Smooth muscle cell (in vitro differentiated cells): ENCODE measurements at regions not wholly inside any gene's neighbourhood (a gene's known extent, or its start where the extent isn't known, plus 50 kb on each side); places are given as distances from the start of the nearest gene placed in this dataset.
"Not testable (repeated sequence)": the region's sequence is repeated elsewhere in the genome, so short reads cannot be mapped to it uniquely, and the experiment has no call there.

ENCODE experiments used
- DNase-seq: peaks from one replicate; lab custom pipeline; 2025; ENCODE audit not compliant: unreplicated experiment; lab: John Stamatoyannopoulos, UW
- H2AFZ ChIP-seq: fragments of 200-600 bp; sonication (generic); 2 replicates; pipeline ENCODE4 v1.6.0; 2016; ENCODE audit warnings: antibody characterized with exemption, low read depth, mild to moderate bottlenecking
- H3F3A ChIP-seq: fragments of 200-600 bp; sonication (generic); 2 replicates; pipeline ENCODE4 v1.6.0; 2017; ENCODE audit warnings: antibody characterized with exemption, low read depth
- H3K27ac ChIP-seq: fragments of 200-600 bp; sonication (generic); 2 replicates; pipeline ENCODE4 v1.5.1; 2016; ENCODE audit warnings: low read depth, mild to moderate bottlenecking
- H3K27me3 ChIP-seq: fragments of 200-600 bp; sonication (generic); 2 replicates; pipeline ENCODE4 v1.6.1; 2016; ENCODE audit warnings: low read depth, mild to moderate bottlenecking
- H3K36me3 ChIP-seq: fragments of 200-600 bp; sonication (generic); 2 replicates; pipeline ENCODE4 v1.5.1; 2016; ENCODE audit warnings: low read depth
- H3K4me1 ChIP-seq: fragments of 200-600 bp; sonication (generic); 2 replicates; pipeline ENCODE4 v1.5.1; 2016; ENCODE audit warnings: low read depth
- H3K4me2 ChIP-seq: fragments of 200-600 bp; sonication (generic); 2 replicates; pipeline ENCODE4 v1.6.0; 2016; ENCODE audit warnings: mild to moderate bottlenecking
- H3K4me3 ChIP-seq: fragments of 200-600 bp; sonication (generic); 2 replicates; pipeline ENCODE4 v1.5.1; 2016; ENCODE audit warnings: mild to moderate bottlenecking
- H3K79me2 ChIP-seq: fragments of 200-600 bp; sonication (generic); 2 replicates; pipeline ENCODE4 v1.6.0; 2016; ENCODE audit warnings: low read depth, mild to moderate bottlenecking
- H3K9ac ChIP-seq: fragments of 200-600 bp; sonication (generic); 2 replicates; pipeline ENCODE4 v1.6.0; 2016; ENCODE audit warnings: low read depth
- H3K9me3 ChIP-seq: fragments of 200-600 bp; sonication (generic); replicated peaks from 2 replicates; pipeline ENCODE4 v1.5.1; 2016; ENCODE audit warnings: low read depth
- H4K20me1 ChIP-seq: fragments of 200-600 bp; sonication (generic); 2 replicates; pipeline ENCODE4 v1.6.0; 2016; ENCODE audit warnings: low read depth
- CTCF ChIP-seq: fragments of 200-600 bp; sonication (generic); IDR thresholded peaks from 2 replicates; pipeline ENCODE4 v1.5.1; 2017; ENCODE audit warnings: borderline replicate concordance, mild to moderate bottlenecking, antibody characterized with exemption; ENCODE audit not compliant: insufficient read depth, poor library complexity, severe bottlenecking
- WGBS: methylation state at CpG from one replicate; pipeline ENCODE4 v1.1.7; 2016; ENCODE audit warnings: low lambda C conversion rate; 5-methylcytosine and 5-hydroxymethylcytosine counted together

GRCh38 chr4:151518359-151518758 is 109.4 kb downstream of the FHIP1A start:
- H3K4me3 ChIP-seq: no peak overlapping the region
- WGBS: 89% methylated on average over 1 of the region's 3 CpGs
- no peak overlapping the region for H3K9ac ChIP-seq
- H4K20me1 ChIP-seq: no peaks in the 10 kb centered on the region
- H3K4me2 ChIP-seq: no peak overlapping the region
- H3K36me3 ChIP-seq: no peaks in the 10 kb centered on the region
- DNase-seq: no peak
- no peaks in the 10 kb centered on the region for H3K9me3 ChIP-seq
- no peaks in the 10 kb centered on the region for H3K4me1 ChIP-seq
- no peak overlapping the region for H3K27ac ChIP-seq
- no peak for TF ChIP-seq CTCF
- H3F3A ChIP-seq: no peaks in the 10 kb centered on the region
- H3K27me3 ChIP-seq: no peaks in the 10 kb centered on the region
- H2AFZ ChIP-seq: no peak overlapping the region
- H3K79me2 ChIP-seq: no peaks in the 10 kb centered on the region

GRCh38 chr4:151519728-151520415 is 110.9 kb downstream of the FHIP1A start:
- Histone ChIP-seq H3K27me3 (no peaks in the 10 kb centered on the region), H4K20me1 (no peaks in the 10 kb centered on the region), H3K79me2 (no peaks in the 10 kb centered on the region), H3K9ac (no peak overlapping the region), H3F3A (no peaks in the 10 kb centered on the region), H3K4me2 (no peak overlapping the region), H3K4me3 (no peak overlapping the region), H3K9me3 (no peaks in the 10 kb centered on the region), H2AFZ (no peak overlapping the region), H3K36me3 (no peaks in the 10 kb centered on the region), H3K27ac (no peak overlapping the region), H3K4me1 (peaks cover 3% of the 10 kb centered on the region)
- WGBS: 86% methylated on average over 2 of the region's 2 CpGs
- TF ChIP-seq CTCF: no peak
- no peak for DNase-seq

- 94% methylated on average over 4 of the region's 4 CpGs for WGBS
- no peak overlapping the region for H3K27ac ChIP-seq
- DNase-seq: no peak
- no peaks in the 10 kb centered on the region for H4K20me1 ChIP-seq
- H3K4me3 ChIP-seq: no peak overlapping the region
- H3K4me1 ChIP-seq: peaks cover 3% of the 10 kb centered on the region
- H3K9me3 ChIP-seq: no peaks in the 10 kb centered on the region
- TF ChIP-seq CTCF: no peak
- no peaks in the 10 kb centered on the region for H3K79me2 ChIP-seq
- no peak overlapping the region for H3K4me2 ChIP-seq
- H3K9ac ChIP-seq: no peak overlapping the region
- no peaks in the 10 kb centered on the region for H3F3A ChIP-seq
- H3K27me3 ChIP-seq: no peaks in the 10 kb centered on the region
- H2AFZ ChIP-seq: no peak overlapping the region
- H3K36me3 ChIP-seq: no peaks in the 10 kb centered on the region
Measured at GRCh38 chr4:151522866-151523519, 114.0 kb downstream of the FHIP1A start.

GRCh38 chr4:151524610-151525009 is 115.6 kb downstream of the FHIP1A start:
- peaks cover 3% of the 10 kb centered on the region for H3K4me1 ChIP-seq
- H4K20me1 ChIP-seq: no peaks in the 10 kb centered on the region
- H3F3A ChIP-seq: no peaks in the 10 kb centered on the region
- H3K27me3 ChIP-seq: no peaks in the 10 kb centered on the region
- no peak overlapping the region for H3K27ac ChIP-seq
- no peak overlapping the region for H3K4me3 ChIP-seq
- no peak overlapping the region for H2AFZ ChIP-seq
- 72% methylated on average over 2 of the region's 2 CpGs for WGBS
- H3K79me2 ChIP-seq: no peaks in the 10 kb centered on the region
- no peak overlapping the region for H3K4me2 ChIP-seq
- no peaks in the 10 kb centered on the region for H3K36me3 ChIP-seq
- no peak for TF ChIP-seq CTCF
- no peak overlapping the region for H3K9ac ChIP-seq
- DNase-seq: no peak
- H3K9me3 ChIP-seq: no peaks in the 10 kb centered on the region

GRCh38 chr4:151526489-151526888 is 117.5 kb downstream of the FHIP1A start:
- not testable (repeated sequence) for H3K79me2 ChIP-seq, H4K20me1 ChIP-seq, H3K36me3 ChIP-seq, H3F3A ChIP-seq, DNase-seq, H3K4me3 ChIP-seq, H3K9me3 ChIP-seq, H3K27me3 ChIP-seq, H2AFZ ChIP-seq, H3K4me1 ChIP-seq, H3K27ac ChIP-seq, H3K4me2 ChIP-seq, H3K9ac ChIP-seq
- 97% methylated on average over 6 of the region's 36 CpGs for WGBS
